GM12878 (cell line): ENCODE measurements at regions not wholly inside any gene's neighbourhood (a gene's known extent, or its start where the extent isn't known, plus 50 kb on each side); places are given as distances from the start of the nearest gene placed in this dataset.
A peak's percentile ranks its signal among the peaks of the same experiment; 100 is the strongest.

Source experiments
- BMI1 ChIP-seq: fragments of 450-650 bp; IDR thresholded peaks from 2 replicates; pipeline ENCODE4 v1.6.1; 2016; ENCODE audit warnings: mild to moderate bottlenecking, moderate library complexity, borderline replicate concordance
- CBFB ChIP-seq: IDR thresholded peaks from 2 replicates; pipeline ENCODE4 v1.6.1; 2016; ENCODE audit warnings: antibody characterized with exemption, low read depth
- EZH2 ChIP-seq: IDR thresholded peaks from 2 replicates; pipeline ENCODE4 v1.6.1; 2012; ENCODE audit warnings: low read depth, mild to moderate bottlenecking, control low read depth, inconsistent platforms, low read length, borderline replicate concordance; ENCODE audit not compliant: control insufficient read depth
- IKZF2 ChIP-seq, 2 experiments: fragments of 450-650 bp; IDR thresholded peaks; 2 replicates each; pipeline ENCODE4 v1.6.1; 2017; ENCODE audit warnings: mild to moderate bottlenecking in 2 of 2, moderate library complexity in 2 of 2
- JUND ChIP-seq: IDR thresholded peaks from 2 replicates; pipeline ENCODE4 v1.6.1; 2012; ENCODE audit warnings: low read depth, mild to moderate bottlenecking, low read length, improper control_type of control experiment, moderate library complexity
- MTA2 ChIP-seq: fragments of 450-650 bp; IDR thresholded peaks from 2 replicates; pipeline ENCODE4 v1.6.1; 2016; ENCODE audit warnings: low read depth, mild to moderate bottlenecking, moderate library complexity
- RAD51 ChIP-seq: fragments of 450-650 bp; IDR thresholded peaks from 2 replicates; pipeline ENCODE4 v1.6.1; 2016; ENCODE audit warnings: moderate library complexity, mild to moderate bottlenecking, inconsistent platforms
- SPI1 ChIP-seq: IDR thresholded peaks from 2 replicates; pipeline ENCODE4 v1.6.1; 2011; ENCODE audit warnings: low read depth, mild to moderate bottlenecking, low read length, moderate library complexity, borderline replicate concordance; ENCODE audit not compliant: insufficient read depth
- ZNF207 ChIP-seq: fragments of 450-650 bp; IDR thresholded peaks from 2 replicates; pipeline ENCODE4 v1.6.1; 2014; ENCODE audit warnings: antibody characterized with exemption, mild to moderate bottlenecking, borderline replicate concordance
- ZNF274 ChIP-seq: IDR thresholded peaks from one replicate; pipeline ENCODE4 v1.8.0; 2011; ENCODE audit not compliant: insufficient read length, insufficient read depth
- TF ChIP-seq, protein P1 (sequence below): IDR thresholded peaks from 2 replicates; pipeline ENCODE4 v1.6.1; 2011; ENCODE audit warnings: borderline replicate concordance, low read depth, mild to moderate bottlenecking, moderate library complexity, low read length; ENCODE audit not compliant: insufficient read depth, poor library complexity, severe bottlenecking
- TF ChIP-seq, protein P2 (sequence below): IDR thresholded peaks from 2 replicates; pipeline ENCODE4 v1.6.1; 2012; ENCODE audit warnings: improper control_type of control experiment, low read depth, low read length; ENCODE audit not compliant: insufficient replicate concordance
- TF ChIP-seq, protein P3 (sequence below): IDR thresholded peaks from 2 replicates; pipeline ENCODE4 v1.6.1; 2011; ENCODE audit warnings: low read depth, low read length, improper control_type of control experiment, borderline replicate concordance
- TF ChIP-seq, protein P4 (sequence below): fragments of 450-650 bp; IDR thresholded peaks from 2 replicates; pipeline ENCODE4 v1.6.1; 2016; ENCODE audit warnings: mild to moderate bottlenecking, moderate library complexity, borderline replicate concordance
- TF ChIP-seq, protein P5 (sequence below): fragments of 450-650 bp; IDR thresholded peaks from 2 replicates; pipeline ENCODE4 v1.6.1; 2017; ENCODE audit warnings: low read depth, mild to moderate bottlenecking, moderate library complexity

DNA sequence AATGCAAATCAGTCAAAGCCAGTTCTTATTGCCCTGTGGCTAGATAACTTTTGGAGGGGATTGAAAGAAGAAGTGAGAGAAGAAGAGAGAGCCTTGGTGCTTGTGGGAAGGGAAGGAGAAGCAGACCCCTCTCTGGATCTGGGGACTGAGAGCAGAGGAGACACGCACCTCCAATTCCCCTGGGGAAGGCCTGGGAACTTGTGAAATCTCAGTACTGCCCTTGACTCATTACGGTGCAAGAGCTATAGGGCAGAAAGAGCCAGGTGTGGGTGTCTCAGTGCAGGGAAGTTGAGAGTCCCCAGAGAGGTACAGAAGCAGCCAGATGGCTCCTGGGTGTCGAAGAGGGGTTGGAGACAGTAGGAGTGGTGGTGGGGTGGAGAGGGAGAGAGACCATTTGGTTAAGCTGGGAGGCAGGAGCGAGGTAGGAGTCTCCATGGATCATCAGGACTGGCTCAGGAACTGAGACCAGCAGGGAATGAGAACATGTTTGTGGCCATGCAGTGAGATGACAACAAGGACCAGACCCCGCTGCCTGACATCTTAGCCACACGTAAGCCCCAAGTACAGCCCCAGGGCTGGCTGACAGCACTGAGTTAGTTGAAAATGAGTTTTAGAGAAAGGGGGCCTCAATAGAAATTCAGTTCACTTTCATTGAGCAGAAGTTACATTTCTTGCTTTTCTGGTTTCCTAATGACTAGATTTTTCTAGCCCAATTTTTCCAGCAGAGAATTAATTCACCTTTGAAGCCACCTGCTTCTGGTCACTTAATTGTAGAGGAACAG is 238.2 kb downstream of the BUB3 start (continued):
- TF ChIP-seq, protein P1, sequence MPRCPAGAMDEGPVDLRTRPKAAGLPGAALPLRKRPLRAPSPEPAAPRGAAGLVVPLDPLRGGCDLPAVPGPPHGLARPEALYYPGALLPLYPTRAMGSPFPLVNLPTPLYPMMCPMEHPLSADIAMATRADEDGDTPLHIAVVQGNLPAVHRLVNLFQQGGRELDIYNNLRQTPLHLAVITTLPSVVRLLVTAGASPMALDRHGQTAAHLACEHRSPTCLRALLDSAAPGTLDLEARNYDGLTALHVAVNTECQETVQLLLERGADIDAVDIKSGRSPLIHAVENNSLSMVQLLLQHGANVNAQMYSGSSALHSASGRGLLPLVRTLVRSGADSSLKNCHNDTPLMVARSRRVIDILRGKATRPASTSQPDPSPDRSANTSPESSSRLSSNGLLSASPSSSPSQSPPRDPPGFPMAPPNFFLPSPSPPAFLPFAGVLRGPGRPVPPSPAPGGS = peak; percentile 100
- 0 out of 2 replicates have a peak, but pooled peaks have one; percentile 63 for TF ChIP-seq BMI1
- TF ChIP-seq JUND = peak; percentile 79; the same call in 1 of the 2 replicates
- no peak for TF ChIP-seq EZH2
- TF ChIP-seq, protein P2, sequence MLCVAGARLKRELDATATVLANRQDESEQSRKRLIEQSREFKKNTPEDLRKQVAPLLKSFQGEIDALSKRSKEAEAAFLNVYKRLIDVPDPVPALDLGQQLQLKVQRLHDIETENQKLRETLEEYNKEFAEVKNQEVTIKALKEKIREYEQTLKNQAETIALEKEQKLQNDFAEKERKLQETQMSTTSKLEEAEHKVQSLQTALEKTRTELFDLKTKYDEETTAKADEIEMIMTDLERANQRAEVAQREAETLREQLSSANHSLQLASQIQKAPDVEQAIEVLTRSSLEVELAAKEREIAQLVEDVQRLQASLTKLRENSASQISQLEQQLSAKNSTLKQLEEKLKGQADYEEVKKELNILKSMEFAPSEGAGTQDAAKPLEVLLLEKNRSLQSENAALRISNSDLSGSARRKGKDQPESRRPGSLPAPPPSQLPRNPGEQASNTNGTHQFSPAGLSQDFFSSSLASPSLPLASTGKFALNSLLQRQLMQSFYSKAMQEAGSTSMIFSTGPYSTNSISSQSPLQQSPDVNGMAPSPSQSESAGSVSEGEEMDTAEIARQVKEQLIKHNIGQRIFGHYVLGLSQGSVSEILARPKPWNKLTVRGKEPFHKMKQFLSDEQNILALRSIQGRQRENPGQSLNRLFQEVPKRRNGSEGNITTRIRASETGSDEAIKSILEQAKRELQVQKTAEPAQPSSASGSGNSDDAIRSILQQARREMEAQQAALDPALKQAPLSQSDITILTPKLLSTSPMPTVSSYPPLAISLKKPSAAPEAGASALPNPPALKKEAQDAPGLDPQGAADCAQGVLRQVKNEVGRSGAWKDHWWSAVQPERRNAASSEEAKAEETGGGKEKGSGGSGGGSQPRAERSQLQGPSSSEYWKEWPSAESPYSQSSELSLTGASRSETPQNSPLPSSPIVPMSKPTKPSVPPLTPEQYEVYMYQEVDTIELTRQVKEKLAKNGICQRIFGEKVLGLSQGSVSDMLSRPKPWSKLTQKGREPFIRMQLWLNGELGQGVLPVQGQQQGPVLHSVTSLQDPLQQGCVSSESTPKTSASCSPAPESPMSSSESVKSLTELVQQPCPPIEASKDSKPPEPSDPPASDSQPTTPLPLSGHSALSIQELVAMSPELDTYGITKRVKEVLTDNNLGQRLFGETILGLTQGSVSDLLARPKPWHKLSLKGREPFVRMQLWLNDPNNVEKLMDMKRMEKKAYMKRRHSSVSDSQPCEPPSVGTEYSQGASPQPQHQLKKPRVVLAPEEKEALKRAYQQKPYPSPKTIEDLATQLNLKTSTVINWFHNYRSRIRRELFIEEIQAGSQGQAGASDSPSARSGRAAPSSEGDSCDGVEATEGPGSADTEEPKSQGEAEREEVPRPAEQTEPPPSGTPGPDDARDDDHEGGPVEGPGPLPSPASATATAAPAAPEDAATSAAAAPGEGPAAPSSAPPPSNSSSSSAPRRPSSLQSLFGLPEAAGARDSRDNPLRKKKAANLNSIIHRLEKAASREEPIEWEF = peak; percentile 98
- peak; percentile 90 for TF ChIP-seq SPI1
- TF ChIP-seq, protein P3, sequence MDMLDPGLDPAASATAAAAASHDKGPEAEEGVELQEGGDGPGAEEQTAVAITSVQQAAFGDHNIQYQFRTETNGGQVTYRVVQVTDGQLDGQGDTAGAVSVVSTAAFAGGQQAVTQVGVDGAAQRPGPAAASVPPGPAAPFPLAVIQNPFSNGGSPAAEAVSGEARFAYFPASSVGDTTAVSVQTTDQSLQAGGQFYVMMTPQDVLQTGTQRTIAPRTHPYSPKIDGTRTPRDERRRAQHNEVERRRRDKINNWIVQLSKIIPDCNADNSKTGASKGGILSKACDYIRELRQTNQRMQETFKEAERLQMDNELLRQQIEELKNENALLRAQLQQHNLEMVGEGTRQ = no peak
- no peak for TF ChIP-seq RAD51
- TF ChIP-seq, protein P4, sequence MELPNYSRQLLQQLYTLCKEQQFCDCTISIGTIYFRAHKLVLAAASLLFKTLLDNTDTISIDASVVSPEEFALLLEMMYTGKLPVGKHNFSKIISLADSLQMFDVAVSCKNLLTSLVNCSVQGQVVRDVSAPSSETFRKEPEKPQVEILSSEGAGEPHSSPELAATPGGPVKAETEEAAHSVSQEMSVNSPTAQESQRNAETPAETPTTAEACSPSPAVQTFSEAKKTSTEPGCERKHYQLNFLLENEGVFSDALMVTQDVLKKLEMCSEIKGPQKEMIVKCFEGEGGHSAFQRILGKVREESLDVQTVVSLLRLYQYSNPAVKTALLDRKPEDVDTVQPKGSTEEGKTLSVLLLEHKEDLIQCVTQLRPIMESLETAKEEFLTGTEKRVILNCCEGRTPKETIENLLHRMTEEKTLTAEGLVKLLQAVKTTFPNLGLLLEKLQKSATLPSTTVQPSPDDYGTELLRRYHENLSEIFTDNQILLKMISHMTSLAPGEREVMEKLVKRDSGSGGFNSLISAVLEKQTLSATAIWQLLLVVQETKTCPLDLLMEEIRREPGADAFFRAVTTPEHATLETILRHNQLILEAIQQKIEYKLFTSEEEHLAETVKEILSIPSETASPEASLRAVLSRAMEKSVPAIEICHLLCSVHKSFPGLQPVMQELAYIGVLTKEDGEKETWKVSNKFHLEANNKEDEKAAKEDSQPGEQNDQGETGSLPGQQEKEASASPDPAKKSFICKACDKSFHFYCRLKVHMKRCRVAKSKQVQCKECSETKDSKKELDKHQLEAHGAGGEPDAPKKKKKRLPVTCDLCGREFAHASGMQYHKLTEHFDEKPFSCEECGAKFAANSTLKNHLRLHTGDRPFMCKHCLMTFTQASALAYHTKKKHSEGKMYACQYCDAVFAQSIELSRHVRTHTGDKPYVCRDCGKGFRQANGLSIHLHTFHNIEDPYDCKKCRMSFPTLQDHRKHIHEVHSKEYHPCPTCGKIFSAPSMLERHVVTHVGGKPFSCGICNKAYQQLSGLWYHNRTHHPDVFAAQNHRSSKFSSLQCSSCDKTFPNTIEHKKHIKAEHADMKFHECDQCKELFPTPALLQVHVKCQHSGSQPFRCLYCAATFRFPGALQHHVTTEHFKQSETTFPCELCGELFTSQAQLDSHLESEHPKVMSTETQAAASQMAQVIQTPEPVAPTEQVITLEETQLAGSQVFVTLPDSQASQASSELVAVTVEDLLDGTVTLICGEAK = no peak
- TF ChIP-seq, protein P5, sequence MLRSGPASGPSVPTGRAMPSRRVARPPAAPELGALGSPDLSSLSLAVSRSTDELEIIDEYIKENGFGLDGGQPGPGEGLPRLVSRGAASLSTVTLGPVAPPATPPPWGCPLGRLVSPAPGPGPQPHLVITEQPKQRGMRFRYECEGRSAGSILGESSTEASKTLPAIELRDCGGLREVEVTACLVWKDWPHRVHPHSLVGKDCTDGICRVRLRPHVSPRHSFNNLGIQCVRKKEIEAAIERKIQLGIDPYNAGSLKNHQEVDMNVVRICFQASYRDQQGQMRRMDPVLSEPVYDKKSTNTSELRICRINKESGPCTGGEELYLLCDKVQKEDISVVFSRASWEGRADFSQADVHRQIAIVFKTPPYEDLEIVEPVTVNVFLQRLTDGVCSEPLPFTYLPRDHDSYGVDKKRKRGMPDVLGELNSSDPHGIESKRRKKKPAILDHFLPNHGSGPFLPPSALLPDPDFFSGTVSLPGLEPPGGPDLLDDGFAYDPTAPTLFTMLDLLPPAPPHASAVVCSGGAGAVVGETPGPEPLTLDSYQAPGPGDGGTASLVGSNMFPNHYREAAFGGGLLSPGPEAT = peak; percentile 95
- peak; percentile 61; the same call in 1 of the 2 replicates for TF ChIP-seq CBFB
- peak; percentile 100 for TF ChIP-seq IKZF2 (IDR thresholded peaks at IDR 0.05)
- TF ChIP-seq MTA2 = peak; percentile 92
- TF ChIP-seq ZNF207 = peak; percentile 62; the same call in 1 of the 2 replicates
- TF ChIP-seq ZNF274 = no peak
